NCI-H2029 treated with DMSO at 0.1 percent for 48 hours (cell line): ENCODE measurements at regions not wholly inside any gene's neighbourhood (a gene's known extent, or its start where the extent isn't known, plus 50 kb on each side); places are given as distances from the start of the nearest gene placed in this dataset.
"Not testable (repeated sequence)": the region's sequence is repeated elsewhere in the genome, so short reads cannot be mapped to it uniquely, and the experiment has no call there.

Experiments used
- DNase-seq: peaks from one replicate; lab custom pipeline; 2025; lab: John Stamatoyannopoulos, UW

DNA sequence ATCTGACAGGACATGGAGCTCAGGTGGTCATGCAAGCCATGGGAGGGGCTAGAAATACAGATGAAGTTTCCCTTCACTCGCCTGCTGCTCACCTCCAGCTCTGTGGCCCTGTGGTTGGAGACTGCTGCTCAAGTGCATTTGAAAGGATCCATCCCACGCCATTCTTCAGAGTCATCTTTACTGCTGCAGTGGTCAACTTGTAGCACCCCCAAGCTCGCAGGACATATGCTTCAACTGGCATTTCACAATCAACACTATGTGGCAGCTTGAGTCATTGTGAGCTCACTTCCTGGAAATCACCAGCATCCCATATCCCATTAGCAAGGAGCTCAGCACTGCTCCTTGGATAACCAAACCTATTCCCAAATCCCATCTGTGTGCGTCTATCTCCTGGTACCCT, 116.2 kb upstream of the TP53BP2 start:
- not testable (repeated sequence) for DNase-seq

DNA sequence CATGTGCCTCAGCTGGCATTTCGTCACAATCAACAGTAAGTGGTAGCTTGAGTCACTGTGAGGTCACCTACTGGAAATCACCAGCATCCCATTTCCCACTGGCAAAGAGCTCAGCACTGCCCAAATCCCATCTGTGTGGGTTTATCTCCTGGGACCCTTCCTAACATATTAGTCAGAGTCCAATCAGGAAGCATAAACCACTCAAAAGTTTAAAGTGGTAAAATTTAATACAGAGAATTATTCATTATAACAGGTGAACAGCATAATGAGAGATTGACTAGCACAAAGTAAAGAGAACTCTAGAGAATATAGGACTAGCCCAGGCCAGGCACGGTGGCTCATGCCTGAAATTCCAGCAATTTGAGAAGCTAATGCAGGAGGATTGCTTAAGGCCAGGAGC, 107.1 kb upstream of the TP53BP2 start:
- not testable (repeated sequence) for DNase-seq

DNA sequence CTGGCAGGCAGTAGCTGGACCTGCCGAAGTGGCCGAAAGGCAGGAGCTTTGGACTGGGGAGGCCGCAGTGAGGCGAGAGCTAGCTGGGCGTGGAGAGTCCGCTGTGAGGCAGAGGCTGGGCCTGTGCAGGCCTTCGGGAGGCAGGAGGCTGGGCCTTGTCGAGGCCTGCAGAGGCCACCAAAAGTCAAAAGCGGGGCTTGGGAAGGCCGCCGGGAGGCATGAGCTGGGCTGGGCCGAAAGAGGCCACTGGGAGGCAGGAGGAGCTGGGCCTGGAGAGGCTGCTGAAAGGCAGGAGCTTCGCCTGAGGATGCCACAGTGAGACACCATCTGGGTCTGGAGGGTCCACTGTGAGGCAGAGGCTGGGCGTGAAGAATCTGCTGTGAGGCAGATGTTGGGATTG, 105.8 kb upstream of the TP53BP2 start:
- not testable (repeated sequence) for DNase-seq

DNA sequence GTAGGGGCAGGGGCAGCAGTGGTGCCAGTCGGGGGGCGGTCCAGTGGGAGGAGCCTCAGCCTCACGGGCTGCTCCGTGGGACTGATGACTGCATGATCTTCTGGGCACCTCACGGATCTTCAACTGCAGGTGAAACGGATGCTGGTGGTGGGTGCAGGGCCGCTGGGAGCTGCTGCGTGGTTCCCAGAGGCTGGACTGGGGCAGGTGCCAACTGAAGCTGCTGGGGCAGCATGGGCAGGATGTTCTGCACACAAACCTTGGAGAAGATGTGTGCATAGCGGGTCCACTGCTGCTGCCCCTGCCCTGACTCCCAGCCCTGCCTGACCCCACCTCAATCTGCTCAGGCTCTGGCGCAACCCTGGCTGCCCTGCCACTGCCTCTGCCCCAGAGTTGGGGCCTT, 104.2 kb upstream of the TP53BP2 start:
- DNase-seq, result not testable (repeated sequence)

DNA sequence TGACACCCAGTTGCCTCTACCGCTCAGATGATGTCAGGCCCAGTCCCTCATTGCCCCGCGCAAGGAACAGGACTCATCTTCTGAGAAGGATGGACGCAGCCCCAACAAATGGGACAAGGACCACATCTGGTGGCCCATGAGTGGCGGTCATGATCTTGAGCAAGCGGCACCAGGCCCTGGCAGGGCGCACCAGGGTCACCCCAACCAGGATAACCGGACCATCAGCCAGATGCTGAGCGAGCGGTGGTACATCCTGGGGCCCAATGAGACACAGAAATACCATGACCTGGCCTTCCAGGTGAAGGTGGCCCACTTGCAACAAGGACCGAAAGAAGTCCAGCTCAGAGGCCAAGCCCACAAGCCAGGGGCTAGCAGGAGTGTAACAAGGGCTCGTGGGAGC, 102.3 kb upstream of the TP53BP2 start:
- not testable (repeated sequence) for DNase-seq

DNA sequence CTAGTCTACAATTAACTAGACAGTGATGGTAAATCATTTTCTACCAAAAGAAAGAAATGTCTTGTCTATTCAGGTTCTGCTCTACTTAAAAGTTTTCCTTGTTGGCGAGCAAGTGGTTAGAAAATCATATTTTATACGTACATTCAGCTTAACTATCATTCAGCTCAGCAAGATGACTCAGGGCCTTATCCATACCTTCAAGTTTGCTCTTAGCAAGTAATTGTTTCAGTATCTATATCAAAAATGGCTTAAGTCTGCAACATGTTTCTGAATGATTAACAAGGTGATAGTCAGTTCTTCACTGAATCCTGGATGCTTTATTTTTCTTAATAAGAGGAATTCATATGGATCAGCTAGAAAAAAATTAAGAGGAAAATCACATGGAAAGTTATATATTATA, 90.8 kb upstream of the TP53BP2 start:
- DNase-seq, result not testable (repeated sequence)

DNA sequence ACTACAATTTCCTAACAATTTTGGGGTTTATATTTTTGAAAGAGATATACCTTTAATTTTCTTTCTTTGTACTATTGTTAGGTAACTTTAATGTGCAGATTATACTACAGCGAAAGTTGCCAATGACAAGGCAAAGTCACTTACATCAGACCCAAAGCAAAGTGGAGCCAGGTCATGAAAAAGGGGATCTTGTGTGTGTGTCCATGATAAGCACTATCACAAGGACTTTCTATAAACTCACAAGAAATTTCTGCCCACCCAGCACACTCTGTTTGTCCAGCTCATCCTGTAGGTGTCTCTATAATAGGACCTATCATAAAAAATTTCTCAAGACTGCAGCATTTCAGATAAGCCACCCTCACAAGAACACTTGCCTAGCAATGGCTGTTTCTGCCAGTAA, 85.7 kb upstream of the TP53BP2 start:
- DNase-seq, result not testable (repeated sequence)

DNA sequence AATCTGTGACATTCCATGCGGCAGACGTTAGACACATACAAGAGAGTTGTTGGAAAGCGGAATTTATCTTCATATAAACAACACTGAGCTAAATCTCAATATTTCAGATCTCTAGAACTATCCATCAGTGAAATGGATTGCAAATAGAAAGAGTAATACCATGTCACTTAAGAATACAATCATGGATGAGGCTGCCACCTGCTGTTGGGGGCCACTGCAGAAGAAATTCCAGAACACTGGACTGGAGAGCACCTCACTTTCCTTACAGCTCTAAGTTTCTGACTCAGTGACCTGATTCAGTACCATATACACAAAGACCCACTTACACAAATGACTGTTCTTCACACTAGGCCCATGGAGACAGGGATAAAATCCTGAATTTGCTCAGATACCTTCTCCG, 75.1 kb upstream of the TP53BP2 start:
- DNase-seq, result not testable (repeated sequence)

DNA sequence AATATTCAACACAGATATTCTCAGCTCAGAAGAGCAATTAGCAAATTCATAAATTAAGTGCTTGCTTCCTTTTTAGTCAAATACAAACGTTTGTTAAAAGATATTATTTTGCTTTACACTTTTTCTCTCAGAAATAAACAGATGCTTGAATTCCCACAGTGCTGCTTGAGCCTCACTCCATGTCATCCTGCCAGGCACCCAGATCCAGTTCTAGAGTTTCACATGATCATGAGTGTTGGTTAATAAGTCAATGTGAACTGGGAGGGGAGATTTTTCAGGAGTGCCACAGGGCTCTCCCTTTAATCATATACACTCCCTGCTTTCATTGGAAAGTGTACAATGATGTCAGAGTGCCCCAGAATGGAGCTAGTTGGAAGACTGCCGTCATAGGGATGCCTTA, 69.7 kb upstream of the TP53BP2 start:
- DNase-seq, result not testable (repeated sequence)

DNA sequence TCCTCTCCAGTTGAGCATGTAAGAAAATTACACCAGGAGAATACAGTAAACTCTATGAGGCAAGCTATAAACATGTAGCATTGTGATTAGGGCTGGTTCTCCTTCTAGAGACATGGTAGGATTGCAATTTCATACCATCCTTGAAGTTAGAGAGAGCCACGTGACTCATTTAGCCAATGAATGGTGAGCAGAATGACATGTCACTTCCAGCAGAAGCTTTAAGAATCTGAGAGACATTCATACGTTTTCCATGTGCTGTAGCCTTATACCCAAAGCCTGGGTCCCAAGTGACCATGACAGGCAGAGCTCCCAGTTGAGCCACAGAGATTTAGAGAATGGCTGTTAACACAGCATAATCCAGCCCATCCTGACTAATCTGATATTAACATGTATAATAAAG, 68.0 kb upstream of the TP53BP2 start:
- DNase-seq, result not testable (repeated sequence)

DNA sequence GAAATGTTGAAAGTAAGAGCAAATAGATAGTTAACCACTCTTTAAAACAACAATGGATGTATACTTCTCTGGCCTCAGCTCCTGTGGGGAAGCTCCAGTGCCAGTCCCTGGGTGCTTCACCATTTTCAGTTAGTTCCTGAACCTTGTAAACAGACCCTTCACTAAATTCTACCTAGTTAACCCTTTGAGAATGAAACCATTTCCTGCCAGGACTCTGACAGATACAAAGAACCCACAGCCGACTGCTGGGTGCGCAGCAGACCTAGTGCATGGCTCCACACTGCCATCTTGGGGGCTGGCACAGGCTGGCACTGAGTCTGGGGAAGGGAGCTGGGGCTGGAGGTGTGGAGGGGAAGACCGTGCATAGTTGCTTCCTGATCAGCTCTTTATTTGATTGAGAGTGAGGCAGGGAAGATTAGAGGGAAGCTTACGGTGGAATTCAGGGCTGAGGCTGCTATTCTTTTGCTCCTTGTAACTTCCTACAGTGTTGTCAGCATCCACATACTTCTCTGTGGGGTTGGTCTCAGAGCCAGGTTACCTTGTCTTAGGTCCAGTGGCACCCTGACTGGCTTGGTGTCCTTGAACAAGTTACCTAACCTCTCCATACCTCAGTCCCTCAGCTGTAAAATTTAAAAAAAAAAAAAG, 62.3 kb upstream of the TP53BP2 start:
- DNase-seq, result not testable (repeated sequence)

DNA sequence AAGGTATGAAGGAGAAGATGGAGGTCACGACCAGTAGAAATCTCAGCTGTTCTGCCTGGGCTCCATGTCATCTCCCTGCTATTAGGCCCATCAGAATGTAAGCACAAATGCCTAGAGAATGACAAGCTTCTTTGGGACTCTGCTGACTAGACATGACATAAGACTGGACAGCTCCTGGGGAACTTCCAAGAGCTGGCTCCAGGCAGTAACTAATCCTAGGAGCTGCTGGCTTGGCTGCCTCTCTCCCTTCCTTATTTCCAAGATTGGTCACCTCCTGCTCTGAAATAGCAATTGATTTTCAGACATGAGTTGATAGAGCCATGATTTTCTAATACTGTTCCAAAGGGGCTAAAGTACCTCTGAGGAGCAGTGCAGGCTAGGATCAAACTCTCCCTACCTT, 57.5 kb upstream of the TP53BP2 start:
- DNase-seq, result not testable (repeated sequence)

DNA sequence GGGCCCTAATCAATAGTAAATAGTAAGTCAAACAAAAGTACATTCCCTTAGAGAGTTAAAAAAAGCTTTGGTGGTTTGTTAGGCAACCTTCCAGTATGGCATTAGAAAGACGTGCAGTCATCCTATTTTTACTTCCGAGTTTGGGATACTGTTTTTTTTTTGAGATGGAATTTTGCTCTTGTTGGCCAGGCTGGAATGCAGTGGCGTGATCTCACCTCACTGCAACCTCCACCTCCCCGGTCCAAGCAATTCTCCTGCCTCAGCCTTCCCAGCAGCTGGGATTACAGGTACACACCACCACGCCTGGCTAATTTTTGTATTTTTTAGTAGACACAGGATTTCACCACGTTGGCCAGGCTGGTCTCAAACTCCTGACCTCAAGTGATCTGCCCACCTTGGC, 54.0 kb upstream of the TP53BP2 start:
- not testable (repeated sequence) for DNase-seq

DNA sequence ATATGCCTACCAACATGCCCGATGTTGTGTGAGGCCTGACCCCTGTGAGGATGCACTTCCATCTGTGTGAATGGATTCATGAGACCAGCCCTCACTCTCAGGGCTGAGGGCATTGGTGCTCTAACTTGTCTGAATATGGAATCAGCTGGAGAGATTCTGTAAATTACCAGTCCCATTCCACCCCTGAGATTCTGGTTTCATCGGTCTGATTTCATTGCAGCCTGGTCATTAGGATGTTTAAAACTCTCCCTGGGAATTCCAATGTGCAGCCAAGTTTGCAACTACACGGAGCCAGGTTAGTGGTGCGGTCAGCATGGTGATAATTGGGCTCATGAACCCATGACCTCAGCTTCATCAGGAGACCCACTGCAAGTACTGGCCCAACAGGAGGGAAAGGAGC, 51.4 kb upstream of the TP53BP2 start:
- DNase-seq, result not testable (repeated sequence)

DNA sequence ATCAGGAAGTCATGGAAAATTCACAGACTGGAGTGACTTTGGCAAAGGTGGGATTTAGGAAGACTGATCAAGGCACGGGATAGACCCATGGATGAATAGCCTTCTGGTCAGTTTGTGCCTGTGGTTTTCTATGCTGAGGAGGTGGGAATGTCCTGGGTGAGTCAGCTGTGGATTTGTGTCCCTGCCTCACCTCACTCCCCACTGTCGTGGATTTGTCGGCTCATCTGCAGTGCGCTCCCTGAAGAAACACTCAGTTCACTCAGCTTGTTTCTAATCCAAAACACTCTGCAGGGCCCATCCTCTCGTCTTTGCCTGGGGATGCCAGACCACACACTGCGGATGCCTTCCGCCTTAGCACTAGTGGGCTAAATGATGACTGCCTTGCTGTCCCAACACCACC, 50.2 kb upstream of the TP53BP2 start:
- DNase-seq, result not testable (repeated sequence)
